ENCODE measurements at regions not wholly inside any gene's neighbourhood (a gene's known extent, or its start where the extent isn't known, plus 50 kb on each side); places are given as distances from the start of the nearest gene placed in this dataset.
"Not testable (repeated sequence)": the region's sequence is repeated elsewhere in the genome, so short reads cannot be mapped to it uniquely, and the experiment has no call there.

GRCh38 chr10:32143302-32143847 lies 87.2 kb upstream of the KIF5B start:
- H3K27ac Mint-ChIP-seq, result no peak overlapping the region
- ATAC-seq (no peak), DNase-seq (ENCODE audit: low spot score) (no peak)
- H3K9me3 Mint-ChIP-seq, result no peaks in the 10 kb centered on the region
- no peak overlapping the region for H3K4me3 Mint-ChIP-seq
- peaks cover 0 to 4% of the 10 kb centered on the region in 2 donors for H3K4me1 Mint-ChIP-seq (ENCODE audit: low read depth in 2 of 2)
- no peaks in the 10 kb centered on the region for H3K36me3 Mint-ChIP-seq
- H3K27me3 Mint-ChIP-seq, result no peaks in the 10 kb centered on the region

- ATAC-seq, result no peak
- Mint-ChIP-seq H3K27me3 (no peaks in the 10 kb centered on the region), H3K27ac (no peak overlapping the region), H3K4me1 (ENCODE audit: low read depth in 2 of 2) (peaks cover 0 to 4% of the 10 kb centered on the region in 2 donors), H3K9me3 (no peaks in the 10 kb centered on the region), H3K4me3 (no peak overlapping the region), H3K36me3 (no peaks in the 10 kb centered on the region)
- no peak for DNase-seq (ENCODE audit: low spot score)
These were observed 86.4 kb upstream of the KIF5B start for GRCh38 chr10:32142646-32143045.

- H3K27ac Mint-ChIP-seq, result no peak overlapping the region
- ATAC-seq, result no peak
- H3K9me3 Mint-ChIP-seq, result no peaks in the 10 kb centered on the region
- no peak for DNase-seq (ENCODE audit: low spot score)
- peaks cover 0 to 4% of the 10 kb centered on the region in 2 donors for H3K4me1 Mint-ChIP-seq (ENCODE audit: low read depth in 2 of 2)
- no peak overlapping the region for H3K4me3 Mint-ChIP-seq
- H3K27me3 Mint-ChIP-seq, result no peaks in the 10 kb centered on the region
- no peaks in the 10 kb centered on the region for H3K36me3 Mint-ChIP-seq
These were observed 85.0 kb upstream of the KIF5B start for GRCh38 chr10:32141018-32141807.

GRCh38 chr10:32140403-32140802 lies 84.2 kb upstream of the KIF5B start:
- H3K36me3 Mint-ChIP-seq, result no peaks in the 10 kb centered on the region
- no peaks in the 10 kb centered on the region for H3K27me3 Mint-ChIP-seq
- no peak overlapping the region for H3K4me3 Mint-ChIP-seq

GRCh38 chr10:32139223-32140073 lies 83.2 kb upstream of the KIF5B start:
- Mint-ChIP-seq H3K36me3 (no peaks in the 10 kb centered on the region), H3K27me3 (no peaks in the 10 kb centered on the region), H3K9me3 (no peaks in the 10 kb centered on the region), H3K4me3 (no peak overlapping the region), H3K4me1 (ENCODE audit: low read depth in 2 of 2) (peaks cover 0 to 4% of the 10 kb centered on the region in 2 donors), H3K27ac (no peak overlapping the region)
- no peak for DNase-seq (ENCODE audit: low spot score)
- ATAC-seq, result peak; percentile 67 to 77

More at GRCh38 chr10:32140403-32140802, 84.2 kb upstream of the KIF5B start:
- DNase-seq (ENCODE audit: low spot score), result no peak
- ATAC-seq, result no peak
- Mint-ChIP-seq H3K4me1 (ENCODE audit: low read depth in 2 of 2) (peaks cover 0 to 4% of the 10 kb centered on the region in 2 donors), H3K9me3 (no peaks in the 10 kb centered on the region), H3K27ac (no peak overlapping the region)

GRCh38 chr10:32136927-32137326 lies 80.7 kb upstream of the KIF5B start:
- not testable (repeated sequence) for H3K4me3 Mint-ChIP-seq; ATAC-seq; H3K27ac Mint-ChIP-seq; H3K9me3 Mint-ChIP-seq; H3K36me3 Mint-ChIP-seq; H3K27me3 Mint-ChIP-seq; DNase-seq (ENCODE audit: low spot score); H3K4me1 Mint-ChIP-seq (ENCODE audit: low read depth in 2 of 2)

GRCh38 chr10:32135796-32136195 lies 79.6 kb upstream of the KIF5B start:
- ATAC-seq; H3K4me3 Mint-ChIP-seq; H3K9me3 Mint-ChIP-seq; H3K4me1 Mint-ChIP-seq (ENCODE audit: low read depth in 2 of 2); DNase-seq (ENCODE audit: low spot score); H3K27me3 Mint-ChIP-seq; H3K36me3 Mint-ChIP-seq; H3K27ac Mint-ChIP-seq: not testable (repeated sequence)

- Mint-ChIP-seq H3K9me3 (no peaks in the 10 kb centered on the region), H3K27me3 (peaks cover 0 to 4% of the 10 kb centered on the region in 2 donors), H3K4me3 (no peak overlapping the region), H3K36me3 (no peaks in the 10 kb centered on the region), H3K4me1 (ENCODE audit: low read depth in 2 of 2) (no peaks in the 10 kb centered on the region), H3K27ac (no peak overlapping the region)
- ATAC-seq (no peak), DNase-seq (ENCODE audit: low spot score) (no peak)
These were observed 76.2 kb upstream of the KIF5B start for GRCh38 chr10:32132357-32132946.

- H3K4me1 Mint-ChIP-seq (ENCODE audit: low read depth in 2 of 2), result no peaks in the 10 kb centered on the region
- DNase-seq (ENCODE audit: low spot score) (no peak), ATAC-seq (no peak)
- H3K27ac Mint-ChIP-seq, result no peak overlapping the region
- no peaks in the 10 kb centered on the region for H3K36me3 Mint-ChIP-seq
- H3K9me3 Mint-ChIP-seq, result no peaks in the 10 kb centered on the region
- peaks cover 0 to 4% of the 10 kb centered on the region in 2 donors for H3K27me3 Mint-ChIP-seq
- H3K4me3 Mint-ChIP-seq, result no peak overlapping the region
These were observed 75.2 kb upstream of the KIF5B start for GRCh38 chr10:32131388-32131787.

- Mint-ChIP-seq H3K27ac (no peak overlapping the region), H3K9me3 (no peaks in the 10 kb centered on the region), H3K4me1 (ENCODE audit: low read depth in 2 of 2) (no peaks in the 10 kb centered on the region), H3K27me3 (peaks cover 0 to 4% of the 10 kb centered on the region in 2 donors), H3K4me3 (no peak overlapping the region), H3K36me3 (no peaks in the 10 kb centered on the region)
- ATAC-seq, result no peak
- DNase-seq (ENCODE audit: low spot score), result no peak
These were observed 74.6 kb upstream of the KIF5B start for GRCh38 chr10:32130788-32131187.

- Mint-ChIP-seq H3K4me1 (ENCODE audit: low read depth in 2 of 2) (no peaks in the 10 kb centered on the region), H3K4me3 (no peak overlapping the region), H3K36me3 (no peaks in the 10 kb centered on the region), H3K9me3 (no peaks in the 10 kb centered on the region), H3K27me3 (peaks cover 0 to 4% of the 10 kb centered on the region in 2 donors), H3K27ac (no peak overlapping the region)
- ATAC-seq (no peak), DNase-seq (ENCODE audit: low spot score) (no peak)
These were observed 68.8 kb upstream of the KIF5B start for GRCh38 chr10:32125023-32125422.

GRCh38 chr10:32123021-32123420 lies 66.8 kb upstream of the KIF5B start:
- H3K4me3 Mint-ChIP-seq, result no peak overlapping the region
- ATAC-seq (no peak), DNase-seq (ENCODE audit: low spot score) (no peak)
- no peak overlapping the region for H3K27ac Mint-ChIP-seq
- peaks cover 0 to 6% of the 10 kb centered on the region in 2 donors for H3K27me3 Mint-ChIP-seq
- no peaks in the 10 kb centered on the region for H3K36me3 Mint-ChIP-seq
- H3K4me1 Mint-ChIP-seq (ENCODE audit: low read depth in 2 of 2), result no peaks in the 10 kb centered on the region
- H3K9me3 Mint-ChIP-seq, result no peaks in the 10 kb centered on the region

- no peaks in the 10 kb centered on the region for H3K4me1 Mint-ChIP-seq (ENCODE audit: low read depth in 2 of 2)
- ATAC-seq (peak in 1 of 2 donors; percentile 38), DNase-seq (ENCODE audit: low spot score) (no peak)
- peaks cover 0 to 6% of the 10 kb centered on the region in 2 donors for H3K27me3 Mint-ChIP-seq
- H3K9me3 Mint-ChIP-seq, result no peaks in the 10 kb centered on the region
- no peak overlapping the region for H3K4me3 Mint-ChIP-seq
- no peak overlapping the region for H3K27ac Mint-ChIP-seq
- no peaks in the 10 kb centered on the region for H3K36me3 Mint-ChIP-seq
These were observed 65.4 kb upstream of the KIF5B start for GRCh38 chr10:32121648-32122047.

GRCh38 chr10:32120147-32120546 lies 63.9 kb upstream of the KIF5B start:
- DNase-seq (ENCODE audit: low spot score) (no peak), ATAC-seq (no peak)
- no peak overlapping the region for H3K4me3 Mint-ChIP-seq
- no peaks in the 10 kb centered on the region for H3K36me3 Mint-ChIP-seq
- no peaks in the 10 kb centered on the region for H3K9me3 Mint-ChIP-seq
- no peak overlapping the region for H3K27ac Mint-ChIP-seq
- H3K4me1 Mint-ChIP-seq (ENCODE audit: low read depth in 2 of 2), result no peaks in the 10 kb centered on the region
- peaks cover 10 to 14% of the 10 kb centered on the region in 2 donors for H3K27me3 Mint-ChIP-seq

All from natural killer cell treated with Interleukin-12 subunit alpha and Interleukin-12 subunit beta and Interleukin-15 and Interleukin-18, amount 100 ng/mL, for 72 hours (primary cell).